Activated naive CD8-positive, alpha-beta T cell treated with anti-CD3 and anti-CD28 coated beads, Interleukin-2, amount 50 U/mL, for 24 hours (primary cell): ENCODE measurements at regions not wholly inside any gene's neighbourhood (a gene's known extent, or its start where the extent isn't known, plus 50 kb on each side); places are given as distances from the start of the nearest gene placed in this dataset.
A peak's percentile ranks its signal among the peaks of the same experiment; 100 is the strongest.

ENCODE experiments used
- ATAC-seq: fragments of 150-1000 bp; cut with Tn5 transposase; one replicate; pipeline ENCODE4 v1.10.0; 2021
- DNase-seq: peaks from one replicate; pipeline ENCODE4 v3.0.0; 2021
- H3K27ac Mint-ChIP-seq: one replicate; pipeline ENCODE4 v1.8.0; 2021; ENCODE audit warnings: mild to moderate bottlenecking, mixed read lengths
- H3K27me3 Mint-ChIP-seq: one replicate; pipeline ENCODE4 v1.8.0; 2021; ENCODE audit warnings: mixed read lengths
- H3K36me3 Mint-ChIP-seq: one replicate; pipeline ENCODE4 v1.8.0; 2021; ENCODE audit warnings: low read depth, mixed read lengths
- H3K4me1 Mint-ChIP-seq: one replicate; pipeline ENCODE4 v1.8.0; 2021; ENCODE audit warnings: mixed read lengths
- H3K4me3 Mint-ChIP-seq: one replicate; pipeline ENCODE4 v1.8.0; 2021; ENCODE audit warnings: mild to moderate bottlenecking, moderate library complexity, mixed read lengths
- H3K9me3 Mint-ChIP-seq: one replicate; pipeline ENCODE4 v1.8.0; 2021; ENCODE audit warnings: mixed read lengths

- peaks cover 15% of the 10 kb centered on the region for H3K4me1 Mint-ChIP-seq
- no peaks in the 10 kb centered on the region for H3K27me3 Mint-ChIP-seq
- no peak overlapping the region for H3K27ac Mint-ChIP-seq
- H3K9me3 Mint-ChIP-seq: no peaks in the 10 kb centered on the region
- DNase-seq (no peak), ATAC-seq (no peak)
- H3K36me3 Mint-ChIP-seq: no peaks in the 10 kb centered on the region
- no peak overlapping the region for H3K4me3 Mint-ChIP-seq
Observed at GRCh38 chr1:58905628-58906221, 121.9 kb upstream of the JUN start.

GRCh38 chr1:58907398-58907797, 123.6 kb upstream of the JUN start:
- peaks cover 15% of the 10 kb centered on the region for H3K4me1 Mint-ChIP-seq
- H3K27ac Mint-ChIP-seq: no peak overlapping the region
- DNase-seq (no peak), ATAC-seq (no peak)
- H3K36me3 Mint-ChIP-seq: no peaks in the 10 kb centered on the region
- no peaks in the 10 kb centered on the region for H3K27me3 Mint-ChIP-seq
- no peaks in the 10 kb centered on the region for H3K9me3 Mint-ChIP-seq
- no peak overlapping the region for H3K4me3 Mint-ChIP-seq

DNA sequence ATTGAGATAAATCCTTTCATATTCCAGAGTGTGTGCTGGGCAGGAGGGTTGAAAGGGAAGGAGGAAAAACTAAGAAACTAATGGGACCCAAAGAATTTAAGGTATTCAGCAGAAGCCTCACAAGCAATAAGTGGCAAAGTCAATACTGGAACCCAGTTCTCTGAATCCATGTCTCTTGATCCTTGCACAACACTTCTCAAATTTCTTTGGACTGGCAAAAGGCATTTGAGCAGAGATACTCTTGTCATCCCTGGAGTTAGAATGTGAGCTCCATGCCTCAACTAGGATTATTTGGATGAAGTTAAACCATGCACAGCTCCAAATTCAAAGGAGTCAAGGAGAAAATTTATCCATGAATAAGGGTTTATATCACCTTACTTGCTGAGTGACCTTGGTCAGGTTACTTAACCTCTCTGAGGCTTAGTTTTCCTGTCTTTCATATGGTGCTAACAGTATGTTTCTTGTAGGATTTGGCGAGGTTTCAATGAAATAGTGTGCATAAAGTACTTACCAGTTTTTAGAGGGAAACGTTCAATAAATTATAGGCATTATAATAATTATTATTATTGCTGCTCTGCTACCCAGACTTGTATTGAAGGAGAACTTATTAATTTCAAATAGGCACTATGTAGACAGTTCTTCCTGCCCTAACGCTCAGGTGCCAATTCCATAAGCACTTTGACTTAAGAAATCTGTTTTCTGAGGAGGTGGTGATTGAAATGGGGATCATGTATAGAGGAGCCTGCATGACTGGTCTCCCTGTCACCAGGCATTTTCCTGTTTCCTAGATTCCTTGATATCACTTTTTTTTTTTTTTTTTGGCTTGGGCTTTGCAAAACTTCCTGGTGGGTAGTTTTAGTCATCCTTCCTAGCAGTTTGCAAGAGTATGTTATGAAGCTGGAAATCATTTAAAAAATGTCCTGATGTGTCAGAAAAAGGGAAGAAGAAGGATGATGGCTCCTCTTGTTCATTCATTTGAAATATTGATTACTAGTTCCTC, 125.0 kb upstream of the JUN start:
- no peak for ATAC-seq
- Mint-ChIP-seq H3K9me3 (peaks cover 4% of the 10 kb centered on the region), H3K36me3 (no peaks in the 10 kb centered on the region), H3K4me3 (no peak overlapping the region), H3K4me1 (peaks cover 9% of the 10 kb centered on the region), H3K27ac (no peak overlapping the region), H3K27me3 (no peaks in the 10 kb centered on the region)
- no peak for DNase-seq

DNA sequence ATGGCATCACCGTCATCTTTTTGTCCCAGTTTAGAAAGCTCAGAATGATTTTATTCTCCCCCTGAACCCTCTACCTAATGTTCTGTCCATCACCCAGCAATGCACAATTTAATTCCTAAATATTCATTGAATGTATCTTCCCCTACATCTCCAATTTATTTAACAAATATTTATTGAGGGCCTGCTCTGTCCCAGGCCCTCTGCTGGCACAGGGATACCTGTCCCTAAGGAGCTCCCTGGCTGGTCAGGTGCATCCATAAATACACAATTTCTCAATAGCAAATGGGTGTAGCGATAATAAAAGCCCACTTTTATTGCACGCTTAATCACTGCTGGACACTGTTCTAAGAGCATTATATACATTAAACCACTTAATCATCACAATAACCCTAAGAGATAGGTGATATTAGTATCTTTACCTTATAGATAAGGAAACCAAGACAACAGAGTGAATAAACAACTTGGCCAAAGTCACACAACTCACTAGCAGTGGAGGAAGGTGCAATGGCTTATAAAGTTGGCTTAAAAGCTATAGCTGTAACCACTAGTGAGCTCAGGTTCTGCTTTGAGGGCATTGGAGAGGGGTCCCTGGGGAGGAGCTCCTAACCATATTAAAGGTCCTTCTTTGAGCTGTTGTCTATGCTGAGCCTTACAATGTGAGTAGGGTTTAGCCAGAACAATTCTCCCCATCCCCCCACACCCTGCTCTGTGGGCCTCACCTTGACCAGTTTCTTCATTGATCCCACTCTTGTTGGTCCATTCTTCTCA, 126.3 kb upstream of the JUN start:
- H3K4me1 Mint-ChIP-seq: no peaks in the 10 kb centered on the region
- H3K4me3 Mint-ChIP-seq: no peak overlapping the region
- H3K27ac Mint-ChIP-seq: no peak overlapping the region
- H3K9me3 Mint-ChIP-seq: peaks cover 15% of the 10 kb centered on the region
- peaks cover 8% of the 10 kb centered on the region for H3K36me3 Mint-ChIP-seq
- ATAC-seq (no peak), DNase-seq (no peak)
- H3K27me3 Mint-ChIP-seq: no peaks in the 10 kb centered on the region

DNA sequence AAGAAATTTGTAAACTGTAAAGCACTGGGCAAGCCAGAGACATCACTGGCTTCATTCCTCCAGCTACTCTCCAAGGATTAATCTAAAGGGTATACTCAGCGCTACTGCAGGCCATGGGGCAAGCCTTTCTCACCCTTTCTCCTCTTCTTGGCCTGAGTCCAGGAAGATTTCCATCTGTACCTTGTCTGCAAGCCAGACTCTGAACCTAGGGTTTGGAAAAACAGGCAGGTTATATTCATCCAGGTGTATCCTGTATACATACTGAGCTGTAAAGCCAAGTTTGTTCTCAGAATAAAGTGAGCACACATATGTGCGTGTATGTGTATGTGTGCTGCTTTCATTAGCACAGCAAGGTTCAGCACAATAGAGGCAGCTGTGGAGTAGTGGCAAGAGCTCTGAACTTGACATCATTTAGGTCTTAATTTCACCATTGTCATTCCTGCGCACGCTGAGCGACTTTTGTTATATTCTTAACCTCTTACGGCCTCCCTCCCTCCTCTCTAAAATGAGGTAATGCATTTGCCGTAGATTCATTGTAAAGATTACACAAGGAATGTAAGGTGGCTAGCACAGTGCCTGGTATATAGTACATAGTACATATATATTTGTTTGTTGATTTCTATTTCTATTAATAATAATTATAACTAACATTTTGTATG, 128.1 kb upstream of the JUN start:
- Mint-ChIP-seq H3K4me1 (no peaks in the 10 kb centered on the region), H3K36me3 (peaks cover 8% of the 10 kb centered on the region), H3K9me3 (peaks cover 20% of the 10 kb centered on the region), H3K4me3 (no peak overlapping the region), H3K27ac (no peak overlapping the region), H3K27me3 (no peaks in the 10 kb centered on the region)
- ATAC-seq (no peak), DNase-seq (no peak)

DNA sequence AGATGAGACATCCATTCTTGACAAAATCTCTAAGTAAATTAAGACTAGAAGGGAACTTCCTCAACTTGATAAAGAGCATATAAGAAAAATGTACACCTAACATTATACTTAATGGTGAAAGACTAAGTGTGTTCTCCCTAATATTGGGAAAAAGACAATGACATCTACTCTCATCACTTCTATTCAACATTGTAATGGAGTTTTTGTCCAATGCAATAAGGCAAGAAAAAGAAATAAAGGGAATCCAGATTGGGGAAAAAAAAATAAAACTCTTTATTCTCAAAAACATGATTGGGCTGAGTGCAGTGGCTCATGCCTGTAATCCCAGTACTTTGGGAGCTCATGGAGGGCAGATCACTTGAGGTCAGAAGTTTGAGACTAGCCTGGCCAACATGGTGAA, 131.1 kb upstream of the JUN start:
- Mint-ChIP-seq H3K27me3 (no peaks in the 10 kb centered on the region), H3K27ac (no peak overlapping the region), H3K4me1 (no peaks in the 10 kb centered on the region), H3K4me3 (no peak overlapping the region), H3K36me3 (peaks cover 8% of the 10 kb centered on the region), H3K9me3 (peaks cover 20% of the 10 kb centered on the region)
- ATAC-seq (no peak), DNase-seq (no peak)

GRCh38 chr1:58917436-58917835, 133.6 kb upstream of the JUN start:
- H3K27me3 Mint-ChIP-seq: no peaks in the 10 kb centered on the region
- peaks cover 8% of the 10 kb centered on the region for H3K4me1 Mint-ChIP-seq
- no peak for ATAC-seq
- DNase-seq: no peak
- no peak overlapping the region for H3K4me3 Mint-ChIP-seq
- H3K9me3 Mint-ChIP-seq: peaks cover 20% of the 10 kb centered on the region
- H3K27ac Mint-ChIP-seq: no peak overlapping the region
- H3K36me3 Mint-ChIP-seq: peaks cover 8% of the 10 kb centered on the region

- H3K36me3 Mint-ChIP-seq: peaks cover 4% of the 10 kb centered on the region
- H3K9me3 Mint-ChIP-seq: peaks cover 11% of the 10 kb centered on the region
- no peak overlapping the region for H3K27ac Mint-ChIP-seq
- H3K27me3 Mint-ChIP-seq: no peaks in the 10 kb centered on the region
- H3K4me3 Mint-ChIP-seq: no peak overlapping the region
- H3K4me1 Mint-ChIP-seq: peaks cover 18% of the 10 kb centered on the region
- no peak for DNase-seq
- no peak for ATAC-seq
Observed at GRCh38 chr1:58919226-58919958, 135.5 kb upstream of the JUN start.

DNA sequence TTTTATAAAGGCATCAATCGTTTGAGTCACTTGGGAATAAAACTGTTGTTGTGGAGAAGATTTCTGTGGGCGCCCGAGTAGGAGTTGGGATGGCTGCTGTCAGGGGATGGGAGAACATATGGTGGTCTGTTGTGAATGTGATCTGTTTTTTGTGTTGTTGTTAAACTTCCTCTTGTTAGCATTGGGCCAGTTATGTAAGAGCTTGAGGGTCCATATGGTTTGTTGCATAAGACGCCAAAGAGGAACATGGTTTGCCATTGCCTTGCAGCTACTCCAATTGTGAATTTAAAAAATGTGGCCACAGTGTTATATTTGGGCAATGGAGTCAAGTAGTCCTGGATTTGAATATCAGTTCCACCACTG, 136.1 kb upstream of the JUN start:
- DNase-seq (no peak), ATAC-seq (no peak)
- peaks cover 6% of the 10 kb centered on the region for H3K9me3 Mint-ChIP-seq
- peaks cover 18% of the 10 kb centered on the region for H3K4me1 Mint-ChIP-seq
- H3K4me3 Mint-ChIP-seq: no peak overlapping the region
- no peaks in the 10 kb centered on the region for H3K27me3 Mint-ChIP-seq
- no peak overlapping the region for H3K27ac Mint-ChIP-seq
- peaks cover under 1% of the 10 kb centered on the region for H3K36me3 Mint-ChIP-seq

DNA sequence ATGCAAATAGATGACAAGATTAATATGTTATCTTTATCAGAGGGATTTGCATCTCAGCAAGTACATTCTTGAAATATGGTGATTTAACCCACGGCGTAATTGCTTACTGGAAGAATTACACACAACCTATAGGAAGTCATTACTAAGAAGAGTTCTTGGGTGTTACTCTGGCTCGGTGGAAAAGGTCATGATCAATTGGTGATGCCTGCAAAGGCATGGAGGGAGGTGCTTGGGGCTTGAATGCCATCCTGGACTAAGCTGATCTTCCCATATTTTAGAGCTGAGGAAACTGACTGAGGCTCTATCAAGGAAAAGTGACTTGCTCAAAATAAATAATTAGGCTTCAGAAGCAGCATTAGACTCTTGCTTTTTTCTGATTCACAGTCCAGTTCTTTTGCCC, 137.5 kb upstream of the JUN start:
- Mint-ChIP-seq H3K36me3 (no peaks in the 10 kb centered on the region), H3K4me3 (no peak overlapping the region), H3K27ac (no peak overlapping the region), H3K9me3 (no peaks in the 10 kb centered on the region), H3K27me3 (no peaks in the 10 kb centered on the region), H3K4me1 (peaks cover 18% of the 10 kb centered on the region)
- no peak for DNase-seq
- no peak for ATAC-seq

DNA sequence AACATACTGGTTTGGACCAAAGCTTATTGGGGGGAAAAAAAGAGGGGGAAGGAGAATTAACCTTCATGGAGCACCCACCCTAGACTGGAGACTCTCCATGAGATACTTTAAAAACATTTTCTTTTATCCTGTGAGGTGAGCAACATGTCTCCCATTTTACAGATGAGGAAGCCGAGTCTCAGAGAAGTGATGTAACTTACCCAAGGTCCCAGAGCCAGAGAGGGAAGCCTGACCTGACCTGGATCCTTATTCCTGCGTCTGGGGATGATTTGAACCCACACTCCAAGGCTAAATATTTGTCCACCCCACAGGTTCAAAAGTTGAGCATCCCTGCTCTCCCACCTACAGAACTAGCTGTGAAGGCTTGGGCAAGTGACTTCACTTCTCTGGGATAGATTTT, 137.9 kb upstream of the JUN start:
- no peak for ATAC-seq
- no peak overlapping the region for H3K27ac Mint-ChIP-seq
- no peaks in the 10 kb centered on the region for H3K9me3 Mint-ChIP-seq
- no peak for DNase-seq
- H3K4me3 Mint-ChIP-seq: no peak overlapping the region
- H3K36me3 Mint-ChIP-seq: no peaks in the 10 kb centered on the region
- peaks cover 18% of the 10 kb centered on the region for H3K4me1 Mint-ChIP-seq
- H3K27me3 Mint-ChIP-seq: no peaks in the 10 kb centered on the region

- DNase-seq (peak; percentile 52), ATAC-seq (peak; percentile 99)
- H3K4me1 Mint-ChIP-seq: peaks cover 22% of the 10 kb centered on the region
- no peak overlapping the region for H3K4me3 Mint-ChIP-seq
- H3K9me3 Mint-ChIP-seq: no peaks in the 10 kb centered on the region
- no peaks in the 10 kb centered on the region for H3K27me3 Mint-ChIP-seq
- peak overlapping the region; percentile 43 for H3K27ac Mint-ChIP-seq
- H3K36me3 Mint-ChIP-seq: no peaks in the 10 kb centered on the region
Observed at GRCh38 chr1:58922302-58923089, 138.6 kb upstream of the JUN start.

- Mint-ChIP-seq H3K27ac (no peak overlapping the region), H3K4me1 (peaks cover 22% of the 10 kb centered on the region), H3K4me3 (no peak overlapping the region), H3K36me3 (no peaks in the 10 kb centered on the region), H3K27me3 (no peaks in the 10 kb centered on the region), H3K9me3 (no peaks in the 10 kb centered on the region)
- ATAC-seq (no peak), DNase-seq (no peak)
Observed at GRCh38 chr1:58923090-58923470, 139.2 kb upstream of the JUN start.
